Mesothelial cell of epicardium (in vitro differentiated cells): ENCODE measurements at regions not wholly inside any gene's neighbourhood (a gene's known extent, or its start where the extent isn't known, plus 50 kb on each side); places are given as distances from the start of the nearest gene placed in this dataset.
A peak's percentile ranks its signal among the peaks of the same experiment; 100 is the strongest.

Source experiments
- DNase-seq, 2 experiments: peaks; one replicate each; pipeline ENCODE4 v3.0.0; 2021; ENCODE audit warnings: low spot score in 2 of 2; ENCODE audit not compliant: unreplicated experiment in 2 of 2
- H3K27ac Mint-ChIP-seq: 2 replicates; pipeline ENCODE4 v1.8.0; 2021; ENCODE audit warnings: mixed read lengths
- H3K27me3 Mint-ChIP-seq: 2 replicates; pipeline ENCODE4 v1.8.0; 2021; ENCODE audit warnings: low read depth, mixed read lengths
- H3K36me3 Mint-ChIP-seq: 2 replicates; pipeline ENCODE4 v1.8.0; 2021; ENCODE audit warnings: mixed read lengths
- H3K4me1 Mint-ChIP-seq: 2 replicates; pipeline ENCODE4 v1.8.0; 2021; ENCODE audit warnings: mixed read lengths
- H3K4me3 Mint-ChIP-seq: 2 replicates; pipeline ENCODE4 v1.8.0; 2021; ENCODE audit warnings: mild to moderate bottlenecking, moderate library complexity, mixed read lengths
- H3K9me3 Mint-ChIP-seq: 2 replicates; pipeline ENCODE4 v1.8.0; 2021; ENCODE audit warnings: mixed read lengths
- TF ChIP-seq, protein P1 (sequence below): fragments of 200-600 bp; sonication (generic); IDR thresholded peaks from one replicate; pipeline ENCODE4 v1.5.0; 2021; ENCODE audit warnings: antibody characterized with exemption; ENCODE audit not compliant: unreplicated experiment

DNA sequence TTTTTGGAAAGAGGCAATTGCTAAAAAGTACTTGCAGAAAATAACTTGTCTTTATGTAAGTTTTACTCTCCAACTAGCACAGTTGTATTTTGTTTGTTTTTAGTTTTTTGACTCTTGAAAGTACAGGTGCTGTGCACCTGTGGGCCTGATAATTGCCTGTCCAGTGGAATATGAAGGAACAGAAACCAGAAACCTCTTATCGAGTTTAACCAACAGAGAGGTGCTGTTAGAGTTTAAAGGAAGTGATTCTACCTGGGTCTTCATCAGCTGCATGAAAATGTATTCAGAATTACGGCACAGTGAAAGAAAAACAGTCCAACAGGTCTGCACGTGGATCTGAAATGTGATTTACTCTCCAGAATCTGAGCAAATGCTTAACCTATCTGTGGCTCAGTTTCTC, 326.6 kb upstream of the POM121L12 start:
- H3K9me3 Mint-ChIP-seq = peaks cover 27% of the 10 kb centered on the region
- TF ChIP-seq, protein P1, sequence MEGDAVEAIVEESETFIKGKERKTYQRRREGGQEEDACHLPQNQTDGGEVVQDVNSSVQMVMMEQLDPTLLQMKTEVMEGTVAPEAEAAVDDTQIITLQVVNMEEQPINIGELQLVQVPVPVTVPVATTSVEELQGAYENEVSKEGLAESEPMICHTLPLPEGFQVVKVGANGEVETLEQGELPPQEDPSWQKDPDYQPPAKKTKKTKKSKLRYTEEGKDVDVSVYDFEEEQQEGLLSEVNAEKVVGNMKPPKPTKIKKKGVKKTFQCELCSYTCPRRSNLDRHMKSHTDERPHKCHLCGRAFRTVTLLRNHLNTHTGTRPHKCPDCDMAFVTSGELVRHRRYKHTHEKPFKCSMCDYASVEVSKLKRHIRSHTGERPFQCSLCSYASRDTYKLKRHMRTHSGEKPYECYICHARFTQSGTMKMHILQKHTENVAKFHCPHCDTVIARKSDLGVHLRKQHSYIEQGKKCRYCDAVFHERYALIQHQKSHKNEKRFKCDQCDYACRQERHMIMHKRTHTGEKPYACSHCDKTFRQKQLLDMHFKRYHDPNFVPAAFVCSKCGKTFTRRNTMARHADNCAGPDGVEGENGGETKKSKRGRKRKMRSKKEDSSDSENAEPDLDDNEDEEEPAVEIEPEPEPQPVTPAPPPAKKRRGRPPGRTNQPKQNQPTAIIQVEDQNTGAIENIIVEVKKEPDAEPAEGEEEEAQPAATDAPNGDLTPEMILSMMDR = no peak
- H3K36me3 Mint-ChIP-seq = peaks cover 10% of the 10 kb centered on the region
- no peak for DNase-seq
- H3K4me3 Mint-ChIP-seq = no peak overlapping the region
- H3K4me1 Mint-ChIP-seq = peaks cover under 1% of the 10 kb centered on the region
- H3K27ac Mint-ChIP-seq = no peak overlapping the region
- no peaks in the 10 kb centered on the region for H3K27me3 Mint-ChIP-seq

DNA sequence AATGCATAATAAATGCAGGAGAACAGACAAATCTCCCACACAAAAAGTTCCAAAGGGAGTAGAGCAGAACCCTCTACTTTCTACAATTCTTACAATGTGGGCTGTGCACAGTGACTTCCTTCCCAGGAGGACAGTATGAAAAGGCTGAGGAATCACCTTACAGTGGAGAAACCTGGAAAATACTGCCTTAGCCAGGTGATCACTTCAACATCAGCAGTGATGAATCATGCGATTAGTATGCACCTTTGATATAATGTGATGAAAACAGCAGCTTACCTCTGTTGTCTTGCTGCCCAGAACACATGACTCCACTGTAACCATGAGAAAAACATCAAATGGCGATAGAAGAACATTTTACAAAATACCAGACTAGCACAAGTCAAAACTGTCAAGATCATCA, 329.7 kb upstream of the POM121L12 start:
- Mint-ChIP-seq H3K9me3 (peaks cover 11% of the 10 kb centered on the region), H3K36me3 (peaks cover 4% of the 10 kb centered on the region), H3K27me3 (no peaks in the 10 kb centered on the region), H3K4me1 (no peaks in the 10 kb centered on the region), H3K27ac (no peak overlapping the region), H3K4me3 (no peak overlapping the region)
- TF ChIP-seq, protein P1 = no peak
- no peak for DNase-seq

DNA sequence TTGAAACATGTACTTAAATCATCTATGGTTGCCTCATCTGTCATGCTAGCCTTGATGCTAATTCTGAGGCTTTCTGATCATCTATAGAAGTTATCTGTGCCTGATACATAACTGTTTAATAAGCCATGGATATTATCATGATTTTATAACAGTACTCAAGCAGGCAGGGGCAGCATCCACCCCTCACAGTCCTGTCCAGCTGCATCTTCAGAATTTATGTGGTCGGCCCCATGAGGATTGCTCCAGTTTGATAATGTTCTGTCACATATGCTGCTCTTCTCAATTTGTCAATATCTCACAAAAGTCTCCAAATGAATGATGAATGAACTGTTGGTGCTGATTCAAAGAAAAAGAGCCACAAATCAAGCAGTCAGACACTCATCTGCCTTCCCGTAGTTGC, 335.1 kb upstream of the POM121L12 start:
- H3K27me3 Mint-ChIP-seq = peaks cover 2% of the 10 kb centered on the region
- TF ChIP-seq, protein P1 = no peak
- peaks cover 10% of the 10 kb centered on the region for H3K9me3 Mint-ChIP-seq

DNA sequence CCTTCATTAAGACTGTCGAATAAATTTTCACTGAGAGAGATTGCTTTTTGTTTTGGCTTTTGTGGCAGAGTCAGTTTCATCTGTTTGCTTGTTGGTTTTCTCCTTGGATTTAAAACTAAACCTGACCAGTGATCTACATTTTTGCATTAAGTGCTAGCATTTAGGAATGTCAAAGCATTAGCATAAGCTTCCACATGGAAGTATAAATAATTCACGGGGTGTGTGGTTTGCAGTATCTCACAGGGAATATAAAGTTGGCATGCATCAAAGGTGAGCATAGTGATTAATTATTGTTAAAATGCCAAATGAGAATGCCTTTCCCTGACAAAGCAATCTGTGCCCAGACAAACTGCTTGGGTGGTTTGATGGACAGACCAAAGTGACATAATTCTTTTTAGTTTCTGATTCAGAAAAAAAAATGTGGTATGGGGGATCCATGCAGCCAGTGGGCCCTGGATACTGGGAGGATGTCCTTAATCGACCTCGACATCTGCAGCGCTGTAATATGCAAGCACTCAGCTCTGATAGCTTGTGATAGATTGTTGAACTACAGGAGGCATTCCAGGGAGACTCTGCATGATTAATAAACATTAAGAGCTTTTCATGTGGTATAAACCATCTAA, 339.3 kb upstream of the POM121L12 start:
- DNase-seq = no peak
- Mint-ChIP-seq H3K27me3 (peaks cover 2% of the 10 kb centered on the region), H3K9me3 (peaks cover 10% of the 10 kb centered on the region), H3K4me3 (no peak overlapping the region), H3K27ac (peak overlapping the region; percentile 66), H3K36me3 (no peaks in the 10 kb centered on the region), H3K4me1 (peaks cover 11% of the 10 kb centered on the region)
- TF ChIP-seq, protein P1 = no peak

More for the DNA sequence above, 335.1 kb upstream of the POM121L12 start:
- Mint-ChIP-seq H3K4me3 (no peak overlapping the region), H3K4me1 (peaks cover 8% of the 10 kb centered on the region), H3K36me3 (no peaks in the 10 kb centered on the region), H3K27ac (no peak overlapping the region)
- DNase-seq = no peak

DNA sequence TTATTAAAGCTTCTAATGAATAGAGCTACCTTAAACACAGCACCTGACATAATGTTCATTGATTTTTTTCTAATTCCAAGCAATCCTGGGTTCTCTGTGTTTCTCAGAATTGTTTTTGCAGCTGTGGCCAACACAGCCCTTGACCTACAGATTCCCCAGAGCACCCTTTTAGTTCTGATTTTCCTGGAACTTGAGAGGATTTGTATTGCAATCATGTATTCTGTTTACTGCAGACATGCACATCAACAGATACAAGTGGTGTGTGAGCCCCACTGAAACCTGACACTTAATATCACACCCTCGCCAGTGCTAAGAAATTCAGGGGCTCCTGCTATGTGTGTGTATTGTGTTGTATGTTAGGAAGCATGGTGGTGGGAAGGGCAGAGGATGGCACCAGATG, 344.2 kb upstream of the POM121L12 start:
- no peak overlapping the region for H3K27ac Mint-ChIP-seq
- peaks cover 9% of the 10 kb centered on the region for H3K4me1 Mint-ChIP-seq
- TF ChIP-seq, protein P1 = no peak
- H3K4me3 Mint-ChIP-seq = no peak overlapping the region
- no peak for DNase-seq
- H3K27me3 Mint-ChIP-seq = no peaks in the 10 kb centered on the region
- peaks cover 4% of the 10 kb centered on the region for H3K9me3 Mint-ChIP-seq
- no peaks in the 10 kb centered on the region for H3K36me3 Mint-ChIP-seq

DNA sequence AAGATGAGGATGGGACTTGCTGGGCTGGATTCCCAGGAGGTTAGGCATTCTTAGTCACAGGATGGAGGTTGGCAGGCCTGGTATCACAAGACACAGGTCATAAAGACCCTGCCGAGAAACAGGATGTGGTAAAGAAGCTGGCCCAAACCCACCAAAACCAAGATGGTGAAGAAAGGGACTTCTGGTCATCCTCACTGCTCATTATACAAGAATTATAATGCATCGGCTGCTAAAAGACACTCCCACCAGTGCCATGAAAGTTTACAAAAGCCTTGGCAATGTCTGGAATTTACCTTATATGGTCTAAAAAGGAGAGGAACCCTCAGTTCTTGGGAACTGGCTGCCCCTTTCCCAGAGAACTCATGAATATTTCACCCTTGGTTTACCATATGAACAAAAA, 345.5 kb upstream of the POM121L12 start:
- Mint-ChIP-seq H3K4me1 (no peaks in the 10 kb centered on the region), H3K36me3 (no peaks in the 10 kb centered on the region), H3K27me3 (no peaks in the 10 kb centered on the region), H3K9me3 (peaks cover 4% of the 10 kb centered on the region), H3K4me3 (no peak overlapping the region), H3K27ac (no peak overlapping the region)
- TF ChIP-seq, protein P1 = no peak
- DNase-seq = no peak
